Brain pericyte (primary cell): ENCODE measurements at regions not wholly inside any gene's neighbourhood (a gene's known extent, or its start where the extent isn't known, plus 50 kb on each side); places are given as distances from the start of the nearest gene placed in this dataset.
"Not testable (repeated sequence)": the region's sequence is repeated elsewhere in the genome, so short reads cannot be mapped to it uniquely, and the experiment has no call there.

Experiments
- DNase-seq: peaks from one replicate; pipeline ENCODE4 v3.0.0-alpha.2; 2012; ENCODE audit warnings: low read depth, low spot score

GRCh38 chr4:71209161-71209560, 129.7 kb upstream of the SLC4A4 start:
- no peak for DNase-seq

GRCh38 chr4:71210823-71211222, 128.0 kb upstream of the SLC4A4 start:
- no peak for DNase-seq

GRCh38 chr4:71211748-71212147, 127.1 kb upstream of the SLC4A4 start:
- DNase-seq = no peak

GRCh38 chr4:71212216-71212615, 126.6 kb upstream of the SLC4A4 start:
- DNase-seq = no peak

- DNase-seq = no peak
Observed at GRCh38 chr4:71214578-71214977, 124.2 kb upstream of the SLC4A4 start.

GRCh38 chr4:71216316-71216959, 122.4 kb upstream of the SLC4A4 start:
- DNase-seq = no peak

GRCh38 chr4:71217688-71218087, 121.1 kb upstream of the SLC4A4 start:
- no peak for DNase-seq

- DNase-seq = not testable (repeated sequence)
Observed at GRCh38 chr4:71220848-71221247, 118.0 kb upstream of the SLC4A4 start.

GRCh38 chr4:71221510-71222466, 117.0 kb upstream of the SLC4A4 start:
- DNase-seq = no peak

GRCh38 chr4:71222661-71223060, 116.2 kb upstream of the SLC4A4 start:
- DNase-seq = no peak

- DNase-seq = no peak
Observed at GRCh38 chr4:71229477-71230270, 109.1 kb upstream of the SLC4A4 start.

- DNase-seq = no peak
Observed at GRCh38 chr4:71230271-71231128, 108.3 kb upstream of the SLC4A4 start.

GRCh38 chr4:71231129-71232055, 107.4 kb upstream of the SLC4A4 start:
- no peak for DNase-seq

GRCh38 chr4:71232056-71232430, 106.8 kb upstream of the SLC4A4 start:
- no peak for DNase-seq

GRCh38 chr4:71232846-71233245, 106.0 kb upstream of the SLC4A4 start:
- no peak for DNase-seq

GRCh38 chr4:71235311-71236201, 103.3 kb upstream of the SLC4A4 start:
- DNase-seq = no peak

- DNase-seq = no peak
Observed at GRCh38 chr4:71236226-71236625, 102.6 kb upstream of the SLC4A4 start.

- no peak for DNase-seq
Observed at GRCh38 chr4:71237641-71238040, 101.2 kb upstream of the SLC4A4 start.

- no peak for DNase-seq
Observed at GRCh38 chr4:71239365-71239764, 99.5 kb upstream of the SLC4A4 start.
